Fibroblast of pulmonary artery (primary cell): ENCODE measurements at regions not wholly inside any gene's neighbourhood (a gene's known extent, or its start where the extent isn't known, plus 50 kb on each side); places are given as distances from the start of the nearest gene placed in this dataset.

ENCODE experiments used
- DNase-seq: peaks from one replicate; pipeline ENCODE4 v3.0.0-alpha.2; 2010; ENCODE audit warnings: low read depth
- H3K4me3 ChIP-seq: replicated peaks from 2 replicates; pipeline ENCODE4 v1.5.1; 2011; ENCODE audit warnings: low read depth, mild to moderate bottlenecking, control low read depth, low read length, moderate library complexity
- TF ChIP-seq, protein P1 (sequence below): IDR thresholded peaks from 2 replicates; pipeline ENCODE4 v1.5.1; 2011; ENCODE audit warnings: mild to moderate bottlenecking, control low read depth, low read length, inconsistent platforms; ENCODE audit errors: missing control alignments

DNA sequence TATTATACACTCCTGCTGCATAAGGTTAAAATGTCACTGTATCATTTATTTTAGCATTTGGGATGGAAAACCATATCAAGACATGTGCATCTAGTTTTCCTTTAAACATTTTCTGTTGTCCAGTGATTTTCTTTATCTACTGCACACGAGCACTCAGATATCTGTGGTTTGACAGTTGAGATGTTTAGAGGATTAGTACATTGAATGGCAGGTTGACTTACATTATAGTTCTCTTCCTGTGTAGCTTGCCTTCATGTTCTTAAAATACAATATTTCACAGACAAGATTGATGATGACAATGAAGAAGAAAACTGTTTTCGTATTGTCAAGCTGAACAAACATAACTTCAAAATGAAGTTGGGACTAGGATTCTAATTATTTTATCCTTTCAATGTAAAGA lies 2378.4 kb upstream of the WWC1 start:
- H3K4me3 ChIP-seq: no peak overlapping the region
- DNase-seq: no peak
- TF ChIP-seq, protein P1, sequence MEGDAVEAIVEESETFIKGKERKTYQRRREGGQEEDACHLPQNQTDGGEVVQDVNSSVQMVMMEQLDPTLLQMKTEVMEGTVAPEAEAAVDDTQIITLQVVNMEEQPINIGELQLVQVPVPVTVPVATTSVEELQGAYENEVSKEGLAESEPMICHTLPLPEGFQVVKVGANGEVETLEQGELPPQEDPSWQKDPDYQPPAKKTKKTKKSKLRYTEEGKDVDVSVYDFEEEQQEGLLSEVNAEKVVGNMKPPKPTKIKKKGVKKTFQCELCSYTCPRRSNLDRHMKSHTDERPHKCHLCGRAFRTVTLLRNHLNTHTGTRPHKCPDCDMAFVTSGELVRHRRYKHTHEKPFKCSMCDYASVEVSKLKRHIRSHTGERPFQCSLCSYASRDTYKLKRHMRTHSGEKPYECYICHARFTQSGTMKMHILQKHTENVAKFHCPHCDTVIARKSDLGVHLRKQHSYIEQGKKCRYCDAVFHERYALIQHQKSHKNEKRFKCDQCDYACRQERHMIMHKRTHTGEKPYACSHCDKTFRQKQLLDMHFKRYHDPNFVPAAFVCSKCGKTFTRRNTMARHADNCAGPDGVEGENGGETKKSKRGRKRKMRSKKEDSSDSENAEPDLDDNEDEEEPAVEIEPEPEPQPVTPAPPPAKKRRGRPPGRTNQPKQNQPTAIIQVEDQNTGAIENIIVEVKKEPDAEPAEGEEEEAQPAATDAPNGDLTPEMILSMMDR: no peak

DNA sequence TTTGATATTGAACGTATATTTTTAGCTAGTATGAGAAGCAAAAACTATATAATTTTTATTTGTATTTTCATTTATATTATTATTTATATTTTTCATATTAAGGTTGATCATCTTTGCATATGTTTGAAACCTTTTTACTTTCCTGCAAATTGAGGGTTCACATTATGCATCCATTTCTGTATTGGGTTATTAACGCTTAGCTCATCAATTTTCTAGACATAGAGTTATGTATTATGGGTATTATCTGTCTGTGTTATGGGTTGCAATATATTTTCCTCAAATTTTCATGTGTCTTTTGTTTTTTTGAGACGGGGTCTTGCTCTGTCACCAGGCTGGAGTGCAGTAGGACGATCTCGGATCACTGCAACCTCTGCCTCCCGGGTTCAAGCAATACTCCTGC lies 2377.0 kb upstream of the WWC1 start:
- no peak overlapping the region for H3K4me3 ChIP-seq
- DNase-seq: no peak
- TF ChIP-seq, protein P1: no peak

DNA sequence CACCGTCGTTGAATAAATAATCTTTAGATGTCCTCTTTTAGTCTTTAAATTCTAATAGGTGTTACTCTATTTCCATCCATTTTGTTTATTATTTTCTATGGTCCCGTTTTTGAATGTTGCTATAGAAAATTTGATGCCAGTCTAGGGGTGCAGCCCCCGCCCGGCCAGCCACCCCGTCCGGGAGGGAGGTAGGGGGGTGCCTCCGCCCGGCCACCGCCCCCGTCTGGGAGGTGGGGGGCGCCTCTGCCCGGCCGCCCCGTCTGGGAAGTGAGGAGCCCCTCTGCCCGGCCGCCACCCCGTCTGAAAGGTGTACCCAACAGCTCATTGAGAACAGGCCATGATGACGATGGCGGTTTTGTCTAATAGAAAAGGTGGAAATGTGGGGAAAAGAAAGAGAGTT lies 2372.2 kb upstream of the WWC1 start:
- H3K4me3 ChIP-seq: no peak overlapping the region
- TF ChIP-seq, protein P1: no peak
- no peak for DNase-seq

DNA sequence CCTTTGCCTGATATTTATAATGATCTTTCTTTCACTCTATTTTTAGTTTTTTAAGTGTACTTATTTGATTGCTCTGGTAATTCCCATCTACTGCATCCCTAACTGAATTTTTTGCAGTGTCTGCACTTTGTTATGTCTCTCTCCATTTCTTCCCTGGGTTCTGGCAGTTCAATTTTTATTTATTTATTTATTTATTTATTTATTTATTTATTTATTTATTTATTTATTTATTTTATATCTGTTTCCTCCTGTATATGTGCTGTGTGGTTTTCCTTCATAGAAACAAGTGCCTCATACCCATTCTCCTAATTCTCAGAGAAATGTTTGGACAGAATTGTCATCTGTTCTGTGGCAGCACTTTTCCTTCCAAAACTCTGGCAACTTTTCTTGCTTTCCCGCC lies 2370.8 kb upstream of the WWC1 start:
- no peak overlapping the region for H3K4me3 ChIP-seq
- TF ChIP-seq, protein P1: no peak
- DNase-seq: no peak

DNA sequence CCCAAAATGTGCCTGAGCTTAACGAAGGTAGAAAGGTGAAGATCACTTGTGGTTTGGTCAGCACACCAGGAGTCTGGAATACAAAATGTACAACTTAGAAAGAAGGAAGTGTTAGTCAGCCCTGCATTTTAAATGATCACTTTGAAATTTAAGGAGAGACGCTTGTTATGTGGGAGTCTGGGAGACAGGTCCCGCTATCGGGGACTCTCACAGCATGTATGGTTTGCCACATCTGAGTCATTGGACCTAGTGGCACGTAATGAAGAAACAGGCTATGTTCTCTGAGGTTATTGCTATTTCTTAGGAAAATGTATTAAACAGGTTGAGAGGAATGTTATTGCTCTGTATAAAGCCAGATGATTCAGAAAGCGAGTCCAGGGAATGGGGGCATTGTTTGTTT lies 2362.5 kb upstream of the WWC1 start:
- TF ChIP-seq, protein P1: no peak
- no peak overlapping the region for H3K4me3 ChIP-seq
- no peak for DNase-seq

DNA sequence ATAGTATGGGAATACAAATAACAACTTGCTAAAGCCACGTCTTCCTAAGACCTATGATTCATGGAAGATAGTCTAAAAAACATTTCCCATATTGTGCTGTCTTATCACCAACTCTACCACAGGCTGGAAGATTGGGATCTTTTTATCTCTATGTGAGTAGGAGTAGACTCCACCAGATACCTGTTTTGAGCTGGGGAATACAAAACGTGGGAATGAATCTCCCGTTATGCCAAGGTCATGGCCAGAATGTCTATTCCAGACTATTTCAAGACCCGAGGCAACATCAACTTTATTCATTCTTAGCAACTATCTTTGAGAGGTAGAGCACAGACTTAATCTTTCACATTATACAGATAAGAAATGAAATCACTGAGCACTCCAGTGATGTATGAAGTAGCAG lies 2350.9 kb upstream of the WWC1 start:
- no peak for DNase-seq
- TF ChIP-seq, protein P1: no peak
- H3K4me3 ChIP-seq: no peak overlapping the region

DNA sequence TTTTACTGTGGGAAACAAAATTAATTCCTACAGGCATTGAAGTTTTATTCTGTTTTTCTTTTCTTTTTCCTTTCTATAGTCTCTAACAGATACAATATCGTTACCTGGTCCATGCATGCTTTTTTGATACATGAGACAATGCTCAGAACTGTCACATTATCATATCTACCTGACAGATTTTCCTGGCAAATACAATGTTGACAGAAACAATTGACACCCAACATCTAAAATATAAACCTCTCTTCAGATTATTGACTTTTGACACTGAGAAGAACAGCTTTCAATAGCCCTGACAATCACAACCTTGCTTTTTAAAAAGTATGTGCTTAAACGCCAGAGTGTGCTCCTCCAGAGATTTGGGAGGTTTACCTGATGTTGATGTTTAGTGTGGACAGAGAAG lies 2334.6 kb upstream of the WWC1 start:
- TF ChIP-seq, protein P1: no peak
- DNase-seq: no peak
- H3K4me3 ChIP-seq: no peak overlapping the region
